ENCODE measurements at regions not wholly inside any gene's neighbourhood (a gene's known extent, or its start where the extent isn't known, plus 50 kb on each side); places are given as distances from the start of the nearest gene placed in this dataset.

GRCh38 chr2:120883607-120884440, 148.2 kb downstream of the GLI2 start:
- TF ChIP-seq CTCF (IDR thresholded peaks at IDR 0.05) = no peak
- TF ChIP-seq EP300 (IDR thresholded peaks at IDR 0.05) = no peak
- TF ChIP-seq RFX5 (IDR thresholded peaks at IDR 0.05) = no peak
- TF ChIP-seq MYC (IDR thresholded peaks at IDR 0.05; ENCODE audit: borderline replicate concordance, low read length) = no peak
